ENCODE measurements at regions not wholly inside any gene's neighbourhood (a gene's known extent, or its start where the extent isn't known, plus 50 kb on each side); places are given as distances from the start of the nearest gene placed in this dataset. TPM values are rescaled to one million over a fixed set of nuclear protein-coding genes. Genes with fewer than 3 reads are reported as not detected.

DNA sequence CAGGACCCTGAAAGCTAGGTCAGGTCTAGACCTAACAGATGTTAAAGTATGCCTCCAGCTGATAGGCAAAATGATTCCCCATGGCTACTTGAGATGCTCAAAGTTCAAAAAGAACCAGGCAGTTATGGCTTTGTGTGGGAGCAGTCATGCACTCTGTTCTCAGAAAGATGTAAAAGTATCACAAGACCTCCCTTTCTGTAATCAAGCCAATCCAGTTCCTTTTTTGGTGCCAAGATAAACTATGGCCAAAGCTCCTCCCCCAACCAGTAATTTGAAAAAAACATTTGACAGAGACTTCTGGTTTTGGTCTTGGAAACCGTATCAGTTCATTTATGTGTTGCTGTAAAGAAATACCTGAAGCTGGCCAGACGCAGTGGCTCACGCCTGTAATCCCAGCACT lies 51.4 kb upstream of the XIST start:
- WGBS (ENCODE audit: extremely low coverage, insufficient coverage, low lambda C conversion rate): no CpG with 5 or more reads among the region's 3 CpGs

More for the DNA sequence above, 51.4 kb upstream of the XIST start:
- H3K4me2 ChIP-seq (ENCODE audit: low read length): no peak overlapping the region
- H3K4me3 ChIP-seq (ENCODE audit: low read length): no peak overlapping the region
- no peaks in the 10 kb centered on the region for H3K79me2 ChIP-seq (ENCODE audit: control insufficient read depth, insufficient read depth, low read length)
- H3K79me1 ChIP-seq (ENCODE audit: low read length): no peaks in the 10 kb centered on the region
- H4K5ac ChIP-seq (ENCODE audit: low read length): no peak overlapping the region
- no peak overlapping the region for H3K27ac ChIP-seq (ENCODE audit: low read depth, low read length)
- H2BK120ac ChIP-seq (ENCODE audit: low read depth, low read length): no peak overlapping the region
- H4K8ac ChIP-seq (ENCODE audit: low read depth, low read length): no peak overlapping the region
- no peaks in the 10 kb centered on the region for H3K36me3 ChIP-seq (ENCODE audit: control insufficient read depth, insufficient read depth, low read length)
- H2BK5ac ChIP-seq (ENCODE audit: low read length): no peak overlapping the region
- no peak overlapping the region for H3K23ac ChIP-seq (ENCODE audit: low read length)
- no peaks in the 10 kb centered on the region for H3K27me3 ChIP-seq (ENCODE audit: insufficient read depth, low read length, poor library complexity)
- DNase-seq: no peak
- no peak overlapping the region for H2AK5ac ChIP-seq (ENCODE audit: low read length)
- H3K4ac ChIP-seq (ENCODE audit: low read depth, low read length): no peak overlapping the region
- H3K18ac ChIP-seq (ENCODE audit: low read length): no peak overlapping the region
- H3K56ac ChIP-seq (ENCODE audit: low read length): no peak overlapping the region
- H3K9ac ChIP-seq (ENCODE audit: low read length): no peak overlapping the region
- H2BK15ac ChIP-seq (replicated peaks; ENCODE audit: low read depth): no peak overlapping the region
- H3K4me1 ChIP-seq (ENCODE audit: control insufficient read depth, low read depth, low read length): no peaks in the 10 kb centered on the region

Small RNAs in the stretch of these regions (small RNA-seq; reads per million reads assigned to genes)
- not detected for gene ATP5MDP1 (ENCODE audit: insufficient read depth)
- gene DDX3P2 (ENCODE audit: insufficient read depth): not detected
- gene MIR374B (ENCODE audit: insufficient read depth): 906 reads per million, percentile 99 among the genes with 10 or more reads in this experiment
- 7,720 reads per million, percentile 100 among the genes with 10 or more reads in this experiment for gene MIR421 (ENCODE audit: insufficient read depth)
- not detected for gene RF02124 (ENCODE audit: insufficient read depth)
- not detected for gene RF02125 (ENCODE audit: insufficient read depth)

Measured in mesendoderm (in vitro differentiated cells).